Brain microvascular endothelial cell (primary cell): ENCODE measurements at regions not wholly inside any gene's neighbourhood (a gene's known extent, or its start where the extent isn't known, plus 50 kb on each side); places are given as distances from the start of the nearest gene placed in this dataset.

Experiments
- DNase-seq: peaks from one replicate; pipeline ENCODE4 v3.0.0-alpha.2; 2020
- H3K27ac ChIP-seq: fragments of 250-450 bp; sonication (Bioruptor Pico); 2 replicates; pipeline ENCODE4 v1.5.1; 2020; ENCODE audit warnings: mild to moderate bottlenecking, moderate library complexity
- H3K27me3 ChIP-seq: fragments of 250-450 bp; sonication (Bioruptor Pico); replicated peaks from 2 replicates; pipeline ENCODE4 v1.5.1; 2020; ENCODE audit warnings: mild to moderate bottlenecking
- H3K36me3 ChIP-seq: fragments of 250-450 bp; sonication (Bioruptor Pico); replicated peaks from 2 replicates; pipeline ENCODE4 v1.5.1; 2020; ENCODE audit warnings: mild to moderate bottlenecking
- H3K4me3 ChIP-seq: 2 replicates; pipeline ENCODE4 v1.5.1; 2011; ENCODE audit warnings: low read depth, mild to moderate bottlenecking, control low read depth, low read length, moderate library complexity
- CTCF ChIP-seq: IDR thresholded peaks from 2 replicates; pipeline ENCODE4 v1.5.1; 2011; ENCODE audit warnings: low read depth, mild to moderate bottlenecking, moderate library complexity, low read length, control low read depth, inconsistent platforms; ENCODE audit errors: missing control alignments
- in situ Hi-C: cut with HindIII; loops from 2 replicates; pipeline ENCODE4 v1.10.0; 2017; ENCODE audit warnings: low sequenced_read_pairs, low pct_ligation_motif_present

DNA sequence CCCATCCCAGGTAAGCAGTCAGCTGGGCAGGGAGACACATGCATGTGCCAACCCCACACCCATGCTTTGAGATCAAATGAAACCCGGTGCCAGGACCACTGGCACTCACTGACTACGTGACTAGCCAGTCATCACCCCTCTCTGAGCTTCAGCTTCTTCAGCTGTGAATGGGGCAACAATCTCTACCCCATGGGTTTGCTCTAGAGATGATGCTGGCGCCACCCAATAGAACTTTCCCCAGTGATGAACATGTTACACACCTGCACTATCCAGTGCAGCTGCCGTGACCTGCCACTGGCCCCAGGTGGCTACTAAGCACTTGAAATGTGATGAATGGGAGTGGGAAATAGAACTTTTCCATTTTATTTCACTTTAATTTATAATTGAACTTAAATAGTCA, 70.3 kb downstream of the PITPNM2 start:
- no peak overlapping the region for H3K27ac ChIP-seq
- H3K36me3 ChIP-seq, result no peaks in the 10 kb centered on the region
- no peak for TF ChIP-seq CTCF
- H3K4me3 ChIP-seq, result no peak overlapping the region
- H3K27me3 ChIP-seq, result no peaks in the 10 kb centered on the region
- DNase-seq, result no peak
- in situ Hi-C loops, result no loop called here

DNA sequence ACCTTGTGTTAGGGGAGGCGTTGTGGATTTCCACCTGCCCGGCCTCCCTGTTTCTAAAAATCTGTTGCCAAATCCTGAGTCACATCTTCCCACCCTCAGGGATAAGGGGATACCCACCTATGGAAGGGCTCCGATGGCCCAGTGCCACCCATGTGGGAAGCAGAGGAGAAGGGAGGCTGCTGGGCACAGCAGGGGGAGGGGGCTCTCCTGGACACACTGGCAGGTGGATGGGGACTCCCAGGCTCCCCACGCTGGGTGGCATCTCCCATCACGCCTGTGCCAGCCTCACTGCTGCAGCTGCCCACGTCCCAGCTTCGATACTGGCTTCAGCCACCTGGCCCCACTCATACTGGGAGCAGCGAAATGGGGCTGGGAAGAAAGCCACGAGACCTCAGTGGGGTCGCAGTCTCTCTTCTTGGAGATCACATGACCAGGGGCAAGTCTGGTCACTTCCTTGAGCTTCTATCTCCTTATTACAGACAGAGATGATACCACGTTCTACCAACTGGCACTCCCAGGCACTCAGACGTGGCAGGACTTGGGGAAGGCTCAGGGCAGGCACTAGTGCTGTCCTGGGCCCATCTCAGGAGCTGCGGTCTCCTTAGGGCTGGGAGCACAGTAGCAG, 72.2 kb downstream of the PITPNM2 start:
- in situ Hi-C loops, result no loop called here

DNA sequence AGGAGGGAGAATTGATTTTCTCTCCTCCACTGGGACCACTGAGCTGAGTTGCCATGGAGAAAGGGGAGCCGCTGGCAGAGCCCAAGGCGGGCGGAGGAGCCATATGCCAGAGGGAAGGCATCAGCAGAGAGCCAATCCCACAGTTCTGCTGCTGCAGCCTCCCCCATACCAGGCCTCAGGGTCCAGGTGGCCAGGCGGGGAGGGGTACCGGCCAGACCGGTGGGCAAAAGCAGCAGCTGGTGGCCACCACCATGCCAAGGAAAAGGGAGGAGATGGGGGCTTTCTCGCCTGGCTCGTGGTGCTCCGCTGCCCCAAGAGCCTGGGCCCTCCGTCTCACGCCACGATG, 72.8 kb downstream of the PITPNM2 start:
- in situ Hi-C loops, result no loop called here
- no peak for DNase-seq

More for the DNA sequence above, 72.2 kb downstream of the PITPNM2 start:
- no peak for TF ChIP-seq CTCF
- Histone ChIP-seq H3K36me3 (no peaks in the 10 kb centered on the region), H3K27ac (no peak overlapping the region), H3K4me3 (no peak overlapping the region), H3K27me3 (no peaks in the 10 kb centered on the region)
- DNase-seq, result no peak

DNA sequence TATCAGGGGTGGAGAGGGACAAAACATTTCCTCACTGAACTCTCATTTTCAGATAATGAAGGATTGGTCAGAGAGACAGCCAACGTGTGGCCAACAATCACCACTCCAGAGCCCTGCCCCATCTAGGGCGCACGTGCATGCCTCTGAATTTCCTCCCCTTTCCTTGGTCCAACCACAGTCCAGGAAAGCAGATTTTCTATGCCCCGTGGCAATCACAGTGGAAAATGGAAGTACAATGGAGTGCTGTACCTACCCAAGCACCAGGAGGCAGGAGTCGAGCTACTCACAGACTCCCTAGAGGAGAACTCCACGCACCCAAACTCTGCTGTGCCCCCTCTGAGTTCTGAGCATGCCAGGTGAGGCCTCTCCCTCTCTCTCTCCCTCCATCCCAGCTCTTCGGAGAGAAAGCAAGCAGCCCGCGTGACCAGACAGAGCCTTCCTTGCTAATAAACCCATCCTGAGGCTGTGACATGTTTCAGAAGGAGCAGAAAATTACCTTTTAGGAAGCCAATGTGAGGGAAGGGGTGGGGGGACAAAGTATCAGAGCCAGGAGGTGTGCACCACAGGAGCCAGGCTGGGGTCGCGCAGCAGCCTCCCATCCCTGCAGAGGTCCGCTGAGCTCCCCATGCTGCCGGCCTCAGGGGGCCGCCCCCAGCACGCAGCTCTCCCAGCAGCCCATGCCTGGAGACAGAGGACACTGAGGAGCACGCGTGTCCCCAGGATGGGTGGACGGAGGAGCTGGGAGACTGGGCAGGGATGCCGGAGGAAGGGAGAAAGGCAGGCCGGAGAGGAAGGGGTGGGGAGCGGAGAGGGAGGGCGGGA, 73.4 kb downstream of the PITPNM2 start:
- Histone ChIP-seq H3K27me3 (no peaks in the 10 kb centered on the region), H3K27ac (no peak overlapping the region), H3K36me3 (no peaks in the 10 kb centered on the region), H3K4me3 (no peak overlapping the region)
- DNase-seq, result no peak
- in situ Hi-C loops, result no loop called here
- peak; percentile 29 for TF ChIP-seq CTCF

More for the DNA sequence above, 72.8 kb downstream of the PITPNM2 start:
- Histone ChIP-seq H3K27me3 (no peaks in the 10 kb centered on the region), H3K36me3 (no peaks in the 10 kb centered on the region), H3K4me3 (no peak overlapping the region), H3K27ac (no peak overlapping the region)
- no peak for TF ChIP-seq CTCF

GRCh38 chr12:123076604-123077297, 74.1 kb downstream of the PITPNM2 start:
- no peaks in the 10 kb centered on the region for H3K36me3 ChIP-seq
- H3K27ac ChIP-seq, result no peak overlapping the region
- in situ Hi-C loops, result no loop called here
- no peak overlapping the region for H3K4me3 ChIP-seq
- no peaks in the 10 kb centered on the region for H3K27me3 ChIP-seq
- peak; percentile 6 for DNase-seq
- TF ChIP-seq CTCF, result no peak
